Body of pancreas (tissue), 4 donors: ENCODE measurements at regions not wholly inside any gene's neighbourhood (a gene's known extent, or its start where the extent isn't known, plus 50 kb on each side); places are given as distances from the start of the nearest gene placed in this dataset.

Experiments used
- CTCF ChIP-seq, 7 experiments: fragments of 450-650 bp in 4 of 7; fragments of 200-600 bp in 3 of 7; sonication (generic) in 3 of 7; IDR thresholded peaks; one replicate each; pipeline ENCODE4 v1.5.1; 2016 to 2019; ENCODE audit warnings: antibody characterized with exemption in 7 of 7
- POLR2A ChIP-seq, 3 donors: fragments of 450-650 bp; IDR thresholded peaks; one replicate each; pipeline ENCODE4 v1.6.1; 2016; ENCODE audit warnings: antibody characterized with exemption in 3 of 3, mild to moderate bottlenecking in 2 of 3

- TF ChIP-seq CTCF (IDR thresholded peaks at IDR 0.05) (no peak), POLR2A (IDR thresholded peaks at IDR 0.05) (no peak)
Measured at GRCh38 chr13:89514534-89515312, 1832.8 kb upstream of the MIR17HG start.
